ENCODE measurements at regions not wholly inside any gene's neighbourhood (a gene's known extent, or its start where the extent isn't known, plus 50 kb on each side); places are given as distances from the start of the nearest gene placed in this dataset.
"Not testable (repeated sequence)": the region's sequence is repeated elsewhere in the genome, so short reads cannot be mapped to it uniquely, and the experiment has no call there.

GRCh38 chr9:40592406-40592805 lies 536.1 kb downstream of the FOXD4L6 start:
- not testable (repeated sequence) for H3K36me3 Mint-ChIP-seq; H3K4me1 Mint-ChIP-seq (ENCODE audit: unreplicated experiment); DNase-seq (ENCODE audit: extremely low spot score, unreplicated experiment); H3K27ac Mint-ChIP-seq; H3K9me3 Mint-ChIP-seq; H3K27me3 Mint-ChIP-seq; H3K4me3 Mint-ChIP-seq

GRCh38 chr9:40591915-40592314 lies 536.6 kb downstream of the FOXD4L6 start:
- DNase-seq (ENCODE audit: extremely low spot score, unreplicated experiment) = peak; percentile 62
- not testable (repeated sequence) for H3K36me3 Mint-ChIP-seq; H3K27me3 Mint-ChIP-seq; H3K9me3 Mint-ChIP-seq; H3K4me1 Mint-ChIP-seq (ENCODE audit: unreplicated experiment); H3K4me3 Mint-ChIP-seq; H3K27ac Mint-ChIP-seq

- H3K27ac Mint-ChIP-seq; H3K9me3 Mint-ChIP-seq; H3K36me3 Mint-ChIP-seq; H3K4me3 Mint-ChIP-seq; H3K4me1 Mint-ChIP-seq (ENCODE audit: unreplicated experiment); H3K27me3 Mint-ChIP-seq; DNase-seq (ENCODE audit: extremely low spot score, unreplicated experiment): not testable (repeated sequence)
These were observed 540.8 kb downstream of the FOXD4L6 start for GRCh38 chr9:40587475-40588195.

GRCh38 chr9:40584039-40584438 lies 544.4 kb downstream of the FOXD4L6 start:
- not testable (repeated sequence) for H3K27me3 Mint-ChIP-seq; H3K36me3 Mint-ChIP-seq; H3K4me1 Mint-ChIP-seq (ENCODE audit: unreplicated experiment); H3K9me3 Mint-ChIP-seq; H3K27ac Mint-ChIP-seq
- peak overlapping the region; percentile 70 for H3K4me3 Mint-ChIP-seq
- DNase-seq (ENCODE audit: extremely low spot score, unreplicated experiment) = peak; percentile 64

- not testable (repeated sequence) for H3K36me3 Mint-ChIP-seq; DNase-seq (ENCODE audit: extremely low spot score, unreplicated experiment); H3K4me1 Mint-ChIP-seq (ENCODE audit: unreplicated experiment); H3K9me3 Mint-ChIP-seq; H3K27ac Mint-ChIP-seq; H3K27me3 Mint-ChIP-seq
- H3K4me3 Mint-ChIP-seq = peak overlapping the region; percentile 78
These were observed 545.3 kb downstream of the FOXD4L6 start for GRCh38 chr9:40583230-40583629.

- H3K36me3 Mint-ChIP-seq; H3K27me3 Mint-ChIP-seq; H3K4me1 Mint-ChIP-seq (ENCODE audit: unreplicated experiment); H3K4me3 Mint-ChIP-seq; DNase-seq (ENCODE audit: extremely low spot score, unreplicated experiment); H3K9me3 Mint-ChIP-seq; H3K27ac Mint-ChIP-seq: not testable (repeated sequence)
These were observed 549.6 kb downstream of the FOXD4L6 start for GRCh38 chr9:40578908-40579307.
